GM12878 (cell line): ENCODE measurements at regions not wholly inside any gene's neighbourhood (a gene's known extent, or its start where the extent isn't known, plus 50 kb on each side); places are given as distances from the start of the nearest gene placed in this dataset.

ENCODE experiments used
- ATAC-seq: fragments of 200-7000 bp; cut with Tn5 transposase; 3 replicates; pipeline ENCODE4 v1.9.1; 2020; ENCODE audit warnings: mild to moderate bottlenecking, moderate library complexity
- BruUV-seq: library from RNA; stranded (reverse); fragments of 400-500 nt; replicated peaks from 2 replicates; lab custom pipeline; 2021; lab: Mats Ljungman, UMichigan
- CTCF ChIA-PET: fragments of 300-600 bp; sonication (Branson Sonifier 250); formaldehyde crosslinking; extraction: SDS; loops from one replicate; lab custom pipeline; 2021; ENCODE audit warnings: inconsistent platforms; lab: Yijun Ruan, JAX
- POLR2A ChIA-PET: fragments of 350-600 bp; formaldehyde crosslinking; extraction: SDS; loops from one replicate; lab custom pipeline; 2021; ENCODE audit warnings: inconsistent platforms; lab: Charles Lee
- RAD21 ChIA-PET: fragments of 300-600 bp; sonication (Branson Sonifier 250); formaldehyde crosslinking; loops from one replicate; lab custom pipeline; 2023; ENCODE audit warnings: antibody characterized with exemption; ENCODE audit not compliant: unreplicated experiment; lab: Charles Lee
- SMC1A ChIA-PET: fragments of 300-600 bp; sonication (Branson Sonifier 250); formaldehyde crosslinking; loops from one replicate; lab custom pipeline; 2023; ENCODE audit not compliant: unreplicated experiment, uncharacterized antibody; lab: Charles Lee
- DNase-seq: peaks from one replicate; pipeline ENCODE4 v3.0.0-alpha.2; 2011; ENCODE audit warnings: low read depth, low spot score
- FAIRE-seq: peaks from 3 replicates; lab custom pipeline; 2011; peaks lifted over from hg19 to GRCh38; lab: Jason Lieb, UNC
- H2AFZ ChIP-seq: 2 replicates; pipeline ENCODE4 v1.6.0; 2011; ENCODE audit warnings: low read depth, low read length, control low read depth; ENCODE audit not compliant: control insufficient read depth
- H3K27ac ChIP-seq: 2 replicates; pipeline ENCODE4 v1.5.1; 2011; ENCODE audit warnings: control low read depth; ENCODE audit not compliant: control insufficient read depth, insufficient read depth
- H3K27me3 ChIP-seq, 2 experiments: replicated peaks in 1 of 2; 2 replicates each; pipeline versions ENCODE4 v1.6.0 to v1.6.1; 2011; ENCODE audit warnings: low read length in 1 of 2; ENCODE audit not compliant: control insufficient read depth in 2 of 2, insufficient read depth in 2 of 2
- H3K36me3 ChIP-seq, 2 experiments: 2 replicates each; pipeline ENCODE4 v1.5.1; 2011; ENCODE audit warnings: low read length in 1 of 2; ENCODE audit not compliant: control insufficient read depth in 2 of 2, insufficient read depth in 2 of 2
- H3K4me1 ChIP-seq: 2 replicates; pipeline ENCODE4 v1.6.1; 2011; ENCODE audit warnings: mild to moderate bottlenecking, low read length, moderate library complexity, mixed read lengths; ENCODE audit not compliant: control insufficient read depth, insufficient read depth
- H3K4me2 ChIP-seq: 2 replicates; pipeline ENCODE4 v1.6.0; 2011; ENCODE audit warnings: control low read depth; ENCODE audit not compliant: control insufficient read depth, insufficient read depth
- H3K4me3 ChIP-seq: fragments of 200-600 bp; sonication (generic); 2 replicates; pipeline ENCODE4 v1.5.1; 2016
- H3K79me2 ChIP-seq: 2 replicates; pipeline ENCODE4 v1.6.0; 2011; ENCODE audit warnings: low read length; ENCODE audit not compliant: control insufficient read depth, insufficient read depth
- H3K9ac ChIP-seq: 2 replicates; pipeline ENCODE4 v1.8.0; 2011; ENCODE audit warnings: low read length, control low read depth, mixed read lengths; ENCODE audit not compliant: control insufficient read depth, insufficient read depth
- H3K9me3 ChIP-seq: replicated peaks from 3 replicates; pipeline ENCODE4 v1.5.1; 2011; ENCODE audit warnings: mild to moderate bottlenecking, low read length; ENCODE audit not compliant: control insufficient read depth, insufficient read depth
- H4K20me1 ChIP-seq: 2 replicates; pipeline ENCODE4 v1.6.0; 2011; ENCODE audit not compliant: control insufficient read depth, insufficient read depth
- KLF5 ChIP-seq: fragments of 450-650 bp; IDR thresholded peaks from 2 replicates; pipeline ENCODE4 v1.6.1; 2014; ENCODE audit warnings: mild to moderate bottlenecking; ENCODE audit not compliant: partially characterized antibody
- RBBP5 ChIP-seq: fragments of 200-600 bp; sonication (generic); conservative IDR thresholded peaks from 2 replicates; pipeline ENCODE4 v1.6.1; 2016
- WGBS: methylation state at CpG from one replicate; pipeline ENCODE4 v1.1.6; 2016; ENCODE audit warnings: low lambda C conversion rate; ENCODE audit not compliant: insufficient replicate concordance, insufficient coverage; ENCODE audit errors: missing lambda C conversion rate; 5-methylcytosine and 5-hydroxymethylcytosine counted together
- in situ Hi-C: fragments of 300-500 bp; cut with MboI; formaldehyde crosslinking; loops from 9 replicates; pipeline ENCODE4 v1.14.3; 2018; ENCODE audit warnings: mixed read lengths
- intact Hi-C: fragments of 100-400 bp; cut with micrococcal nuclease; formaldehyde crosslinking; loops from one replicate; pipeline ENCODE4 v1.14.2; 2022; ENCODE audit not compliant: unreplicated experiment
- TF ChIP-seq, protein P1 (sequence below): IDR thresholded peaks from 2 replicates; pipeline ENCODE4 v1.6.1; 2012; ENCODE audit warnings: improper control_type of control experiment, low read depth, low read length; ENCODE audit not compliant: insufficient replicate concordance
- TF ChIP-seq, protein P2 (sequence below): fragments of 450-650 bp; conservative IDR thresholded peaks from 2 replicates; pipeline ENCODE4 v1.6.1; 2017; ENCODE audit warnings: mild to moderate bottlenecking, moderate library complexity

DNA sequence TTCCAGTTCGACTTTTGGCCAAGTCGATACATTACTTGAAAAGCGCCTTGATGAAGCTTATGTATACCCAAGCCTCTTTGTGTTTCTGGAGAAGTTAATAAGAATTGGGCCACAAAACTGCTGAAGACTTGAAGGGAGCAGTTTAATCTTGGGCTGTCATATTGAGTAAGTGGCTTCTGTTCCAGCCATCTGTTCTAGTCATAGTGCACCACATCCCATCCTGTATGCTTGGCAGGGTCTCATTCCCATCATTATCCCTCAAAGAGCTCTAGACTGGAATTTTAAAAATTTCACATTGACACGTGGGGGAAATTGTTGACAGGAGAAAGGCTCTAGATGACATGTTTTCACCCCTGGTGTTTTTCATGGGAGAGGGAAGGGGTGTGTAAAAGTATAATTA is 196.6 kb upstream of the PLPP4 start:
- intact Hi-C loops, result no loop called here
- H3K9ac ChIP-seq, result no peak overlapping the region
- no peaks in the 10 kb centered on the region for H3K36me3 ChIP-seq
- TF ChIP-seq, protein P1, sequence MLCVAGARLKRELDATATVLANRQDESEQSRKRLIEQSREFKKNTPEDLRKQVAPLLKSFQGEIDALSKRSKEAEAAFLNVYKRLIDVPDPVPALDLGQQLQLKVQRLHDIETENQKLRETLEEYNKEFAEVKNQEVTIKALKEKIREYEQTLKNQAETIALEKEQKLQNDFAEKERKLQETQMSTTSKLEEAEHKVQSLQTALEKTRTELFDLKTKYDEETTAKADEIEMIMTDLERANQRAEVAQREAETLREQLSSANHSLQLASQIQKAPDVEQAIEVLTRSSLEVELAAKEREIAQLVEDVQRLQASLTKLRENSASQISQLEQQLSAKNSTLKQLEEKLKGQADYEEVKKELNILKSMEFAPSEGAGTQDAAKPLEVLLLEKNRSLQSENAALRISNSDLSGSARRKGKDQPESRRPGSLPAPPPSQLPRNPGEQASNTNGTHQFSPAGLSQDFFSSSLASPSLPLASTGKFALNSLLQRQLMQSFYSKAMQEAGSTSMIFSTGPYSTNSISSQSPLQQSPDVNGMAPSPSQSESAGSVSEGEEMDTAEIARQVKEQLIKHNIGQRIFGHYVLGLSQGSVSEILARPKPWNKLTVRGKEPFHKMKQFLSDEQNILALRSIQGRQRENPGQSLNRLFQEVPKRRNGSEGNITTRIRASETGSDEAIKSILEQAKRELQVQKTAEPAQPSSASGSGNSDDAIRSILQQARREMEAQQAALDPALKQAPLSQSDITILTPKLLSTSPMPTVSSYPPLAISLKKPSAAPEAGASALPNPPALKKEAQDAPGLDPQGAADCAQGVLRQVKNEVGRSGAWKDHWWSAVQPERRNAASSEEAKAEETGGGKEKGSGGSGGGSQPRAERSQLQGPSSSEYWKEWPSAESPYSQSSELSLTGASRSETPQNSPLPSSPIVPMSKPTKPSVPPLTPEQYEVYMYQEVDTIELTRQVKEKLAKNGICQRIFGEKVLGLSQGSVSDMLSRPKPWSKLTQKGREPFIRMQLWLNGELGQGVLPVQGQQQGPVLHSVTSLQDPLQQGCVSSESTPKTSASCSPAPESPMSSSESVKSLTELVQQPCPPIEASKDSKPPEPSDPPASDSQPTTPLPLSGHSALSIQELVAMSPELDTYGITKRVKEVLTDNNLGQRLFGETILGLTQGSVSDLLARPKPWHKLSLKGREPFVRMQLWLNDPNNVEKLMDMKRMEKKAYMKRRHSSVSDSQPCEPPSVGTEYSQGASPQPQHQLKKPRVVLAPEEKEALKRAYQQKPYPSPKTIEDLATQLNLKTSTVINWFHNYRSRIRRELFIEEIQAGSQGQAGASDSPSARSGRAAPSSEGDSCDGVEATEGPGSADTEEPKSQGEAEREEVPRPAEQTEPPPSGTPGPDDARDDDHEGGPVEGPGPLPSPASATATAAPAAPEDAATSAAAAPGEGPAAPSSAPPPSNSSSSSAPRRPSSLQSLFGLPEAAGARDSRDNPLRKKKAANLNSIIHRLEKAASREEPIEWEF, result no peak
- TF ChIP-seq KLF5 (no peak), RBBP5 (no peak)
- TF ChIP-seq, protein P2, sequence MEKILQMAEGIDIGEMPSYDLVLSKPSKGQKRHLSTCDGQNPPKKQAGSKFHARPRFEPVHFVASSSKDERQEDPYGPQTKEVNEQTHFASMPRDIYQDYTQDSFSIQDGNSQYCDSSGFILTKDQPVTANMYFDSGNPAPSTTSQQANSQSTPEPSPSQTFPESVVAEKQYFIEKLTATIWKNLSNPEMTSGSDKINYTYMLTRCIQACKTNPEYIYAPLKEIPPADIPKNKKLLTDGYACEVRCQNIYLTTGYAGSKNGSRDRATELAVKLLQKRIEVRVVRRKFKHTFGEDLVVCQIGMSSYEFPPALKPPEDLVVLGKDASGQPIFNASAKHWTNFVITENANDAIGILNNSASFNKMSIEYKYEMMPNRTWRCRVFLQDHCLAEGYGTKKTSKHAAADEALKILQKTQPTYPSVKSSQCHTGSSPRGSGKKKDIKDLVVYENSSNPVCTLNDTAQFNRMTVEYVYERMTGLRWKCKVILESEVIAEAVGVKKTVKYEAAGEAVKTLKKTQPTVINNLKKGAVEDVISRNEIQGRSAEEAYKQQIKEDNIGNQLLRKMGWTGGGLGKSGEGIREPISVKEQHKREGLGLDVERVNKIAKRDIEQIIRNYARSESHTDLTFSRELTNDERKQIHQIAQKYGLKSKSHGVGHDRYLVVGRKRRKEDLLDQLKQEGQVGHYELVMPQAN, result no peak
- TF ChIP-seq, all 136 proteins: peak for 0
- BruUV-seq, result no TSS peak
- Histone ChIP-seq H3K4me3 (no peak overlapping the region), H4K20me1 (no peaks in the 10 kb centered on the region), H2AFZ (no peak overlapping the region), H3K9me3 (no peaks in the 10 kb centered on the region), H3K4me2 (no peak overlapping the region), H3K4me1 (no peaks in the 10 kb centered on the region), H3K27ac (no peak overlapping the region), H3K27me3 (no peaks in the 10 kb centered on the region), H3K79me2 (no peaks in the 10 kb centered on the region)
- WGBS, result 45% methylated on average over 4 of the region's 4 CpGs
- DNase-seq (no peak), ATAC-seq (no peak), FAIRE-seq (no peak)
- in situ Hi-C loops, result no loop called here
- POLR2A ChIA-PET, result no interaction called here
- RAD21 ChIA-PET, result no interaction called here
- SMC1A ChIA-PET, result interaction anchor here (0.9 kb wide), 1 partner anchor 99 kb away, joined by 3 read pairs; no protein-coding TSS in a partner anchor
- CTCF ChIA-PET, result interaction anchor here (1.0 kb wide), 1 partner anchor 29 kb away, joined by 3 read pairs; no protein-coding TSS in a partner anchor
